H1 (cell line): ENCODE measurements at regions not wholly inside any gene's neighbourhood (a gene's known extent, or its start where the extent isn't known, plus 50 kb on each side); places are given as distances from the start of the nearest gene placed in this dataset.

Source experiments
- CTCF ChIA-PET: fragments of 300-600 bp; sonication (Branson Sonifier 250); formaldehyde crosslinking; loops from one replicate; lab custom pipeline; 2021; ENCODE audit not compliant: partially characterized antibody; lab: Charles Lee
- POLR2A ChIA-PET: fragments of 300-600 bp; sonication (Branson Sonifier 250); formaldehyde crosslinking; loops from one replicate; lab custom pipeline; 2021; ENCODE audit warnings: inconsistent platforms; ENCODE audit not compliant: partially characterized antibody; lab: Charles Lee
- DNase-seq, 2 experiments: peaks; one replicate each; pipeline versions ENCODE4 v3.0.0 to v3.0.0-alpha.2; 2010 to 2022; ENCODE audit warnings: low spot score in 2 of 2, low read depth in 1 of 2, mixed read lengths in 1 of 2
- FAIRE-seq: peaks from 2 replicates; lab custom pipeline; 2011; peaks lifted over from hg19 to GRCh38; lab: Jason Lieb, UNC
- H2AFZ ChIP-seq: 2 replicates; pipeline ENCODE4 v1.8.1; 2012; ENCODE audit warnings: low read length, inconsistent platforms
- H2AK5ac ChIP-seq: 2 replicates; pipeline ENCODE4 v1.6.1; 2013; ENCODE audit warnings: low read depth, low read length
- H2BK120ac ChIP-seq: replicated peaks from 2 replicates; pipeline ENCODE3; 2013; ENCODE audit warnings: low read depth, low read length, inconsistent platforms
- H2BK12ac ChIP-seq: 2 replicates; pipeline ENCODE4 v1.6.1; 2013; ENCODE audit warnings: low read depth, low read length
- H2BK15ac ChIP-seq: 2 replicates; pipeline ENCODE4 v1.6.1; 2013; ENCODE audit warnings: low read length
- H2BK20ac ChIP-seq: 2 replicates; pipeline ENCODE4 v1.6.1; 2013; ENCODE audit warnings: low read length
- H2BK5ac ChIP-seq: 2 replicates; pipeline ENCODE4 v1.6.1; 2013; ENCODE audit warnings: low read depth, low read length
- H3K14ac ChIP-seq: 2 replicates; pipeline ENCODE4 v1.6.1; 2013; ENCODE audit warnings: inconsistent platforms; ENCODE audit not compliant: insufficient read length
- H3K18ac ChIP-seq: 2 replicates; pipeline ENCODE4 v1.6.1; 2013; ENCODE audit warnings: low read length; ENCODE audit errors: extremely low read depth
- H3K23ac ChIP-seq: 2 replicates; pipeline ENCODE4 v1.6.1; 2013; ENCODE audit warnings: inconsistent platforms; ENCODE audit not compliant: insufficient read length
- H3K23me2 ChIP-seq: 2 replicates; pipeline ENCODE4 v1.6.1; 2013; ENCODE audit warnings: low read depth, low read length
- H3K27ac ChIP-seq: 2 replicates; pipeline ENCODE4 v1.6.1; 2011; ENCODE audit warnings: low read depth, low read length, inconsistent platforms
- H3K27me3 ChIP-seq, 4 experiments: replicated peaks in 1 of 4; 1 replicate in 1 of 4; 2 replicates in 3 of 4; pipeline versions ENCODE4 v1.6.1 to v1.8.1; 2011 to 2013; ENCODE audit warnings: low read length in 3 of 4, mild to moderate bottlenecking in 3 of 4, inconsistent platforms in 2 of 4, mixed read lengths in 2 of 4, moderate library complexity in 1 of 4; ENCODE audit not compliant: control insufficient read depth in 3 of 4, insufficient read depth in 3 of 4; ENCODE audit errors: extremely low read depth in 1 of 4
- H3K36me3 ChIP-seq, 4 experiments: 2 replicates each; pipeline versions ENCODE4 v1.6.1 to v1.8.1; 2011 to 2013; ENCODE audit warnings: mild to moderate bottlenecking in 4 of 4, low read length in 3 of 4, moderate library complexity in 2 of 4, control low read depth in 1 of 4, inconsistent platforms in 1 of 4; ENCODE audit not compliant: insufficient read depth in 4 of 4, control insufficient read depth in 2 of 4
- H3K4ac ChIP-seq: replicated peaks from 2 replicates; pipeline ENCODE3; 2013; ENCODE audit warnings: low read length, low read depth, mixed read lengths, inconsistent platforms; ENCODE audit not compliant: insufficient read length
- H3K4me1 ChIP-seq, 4 experiments: replicated peaks in 1 of 4; 1 replicate in 1 of 4; 2 replicates in 3 of 4; pipeline versions ENCODE4 v1.6.1 to v1.8.1; 2011 to 2013; ENCODE audit warnings: low read length in 3 of 4, inconsistent platforms in 2 of 4, mixed read lengths in 1 of 4; ENCODE audit not compliant: insufficient read depth in 4 of 4, control insufficient read depth in 3 of 4
- H3K4me2 ChIP-seq, 2 experiments: 2 replicates each; pipeline versions ENCODE4 v1.6.1 to v1.8.1; 2011 to 2013; ENCODE audit warnings: low read depth in 2 of 2, low read length in 2 of 2, control low read depth in 1 of 2, inconsistent platforms in 1 of 2, mild to moderate bottlenecking in 1 of 2; ENCODE audit not compliant: insufficient read depth in 1 of 2
- H3K4me3 ChIP-seq, 4 experiments: fragments of 200-600, 300-600 bp in 1 of 4; sonication (generic), shearing (Covaris generic), sonication (Bioruptor Twin) in 1 of 4; 2 replicates each; pipeline versions ENCODE4 v1.5.1 to v1.8.1; 2011 to 2016; ENCODE audit warnings: low read length in 4 of 4, low read depth in 3 of 4, control low read depth in 2 of 4, inconsistent platforms in 2 of 4, mild to moderate bottlenecking in 2 of 4, mixed read lengths in 1 of 4, moderate library complexity in 1 of 4; ENCODE audit not compliant: insufficient read depth in 2 of 4; ENCODE audit errors: extremely low read depth in 1 of 4
- H3K56ac ChIP-seq: replicated peaks from 2 replicates; pipeline ENCODE3; 2013; ENCODE audit warnings: low read depth, mild to moderate bottlenecking, mixed read lengths, low read length, inconsistent platforms; ENCODE audit not compliant: insufficient read length
- H3K79me1 ChIP-seq: 2 replicates; pipeline ENCODE4 v1.6.1; 2013; ENCODE audit warnings: low read depth, low read length, control low read depth
- H3K79me2 ChIP-seq, 2 experiments: 2 replicates each; pipeline versions ENCODE4 v1.6.1 to v1.8.1; 2012 to 2013; ENCODE audit warnings: low read length in 2 of 2, mild to moderate bottlenecking in 2 of 2, inconsistent platforms in 1 of 2; ENCODE audit not compliant: insufficient read depth in 2 of 2, control insufficient read depth in 1 of 2
- H3K9ac ChIP-seq, 4 experiments: replicated peaks in 1 of 4; 1 replicate in 1 of 4; 2 replicates in 3 of 4; pipeline versions ENCODE4 v1.6.1 to v1.8.1; 2011 to 2013; ENCODE audit warnings: low read depth in 3 of 4, low read length in 3 of 4, control low read depth in 2 of 4, mild to moderate bottlenecking in 2 of 4, moderate library complexity in 2 of 4, inconsistent platforms in 1 of 4; ENCODE audit errors: extremely low read depth in 1 of 4
- H3K9me3 ChIP-seq, 2 experiments: 2 replicates each; pipeline versions ENCODE4 v1.6.1 to v1.8.1; 2012 to 2013; ENCODE audit warnings: mild to moderate bottlenecking in 2 of 2, moderate library complexity in 2 of 2, control low read depth in 1 of 2, inconsistent platforms in 1 of 2, low read depth in 1 of 2, low read length in 1 of 2, mixed read lengths in 1 of 2; ENCODE audit not compliant: insufficient read depth in 2 of 2
- H4K20me1 ChIP-seq, 2 experiments: replicated peaks in 1 of 2; 2 replicates each; pipeline versions ENCODE3 to v1.8.1; 2011 to 2013; ENCODE audit warnings: inconsistent platforms in 2 of 2, low read length in 2 of 2, mild to moderate bottlenecking in 1 of 2; ENCODE audit not compliant: insufficient read depth in 2 of 2, control insufficient read depth in 1 of 2
- H4K5ac ChIP-seq: 2 replicates; pipeline ENCODE4 v1.6.1; 2013; ENCODE audit warnings: low read length, low read depth, mixed read lengths, inconsistent platforms; ENCODE audit not compliant: insufficient read length
- H4K8ac ChIP-seq: 2 replicates; pipeline ENCODE4 v1.8.0; 2013; ENCODE audit warnings: mild to moderate bottlenecking, moderate library complexity, low read length, inconsistent platforms; ENCODE audit not compliant: insufficient read depth; ENCODE audit errors: extremely low read depth
- H4K91ac ChIP-seq: replicated peaks from 2 replicates; pipeline ENCODE3; 2013; ENCODE audit warnings: low read length, mixed read lengths, inconsistent platforms; ENCODE audit not compliant: insufficient read length
- BCL11A ChIP-seq, 2 experiments: IDR thresholded peaks; one replicate each; pipeline ENCODE4 v1.6.1; 2011; ENCODE audit warnings: low read depth in 2 of 2, low read length in 2 of 2, mild to moderate bottlenecking in 2 of 2
- BRCA1 ChIP-seq: IDR thresholded peaks from 2 replicates; pipeline ENCODE4 v1.6.1; 2012; ENCODE audit warnings: low read depth, low read length, improper control_type of control experiment
- CEBPB ChIP-seq: IDR thresholded peaks from 2 replicates; pipeline ENCODE4 v1.6.1; 2012; ENCODE audit warnings: low read depth, low read length
- CHD2 ChIP-seq: IDR thresholded peaks from 2 replicates; pipeline ENCODE4 v1.6.1; 2012; ENCODE audit warnings: low read length, improper control_type of control experiment
- CTBP2 ChIP-seq: IDR thresholded peaks from 2 replicates; pipeline ENCODE4 v1.7.0; 2011; ENCODE audit warnings: borderline replicate concordance, mild to moderate bottlenecking, moderate library complexity, mixed read lengths, low read length; ENCODE audit not compliant: insufficient read depth, insufficient read length
- FOSL1 ChIP-seq: IDR thresholded peaks from 2 replicates; pipeline ENCODE4 v1.6.1; 2011; ENCODE audit warnings: mild to moderate bottlenecking, low read depth, low read length, moderate library complexity; ENCODE audit not compliant: insufficient read depth
- GABPA ChIP-seq: IDR thresholded peaks from 2 replicates; pipeline ENCODE4 v1.6.1; 2011; ENCODE audit warnings: mild to moderate bottlenecking, low read length, moderate library complexity, borderline replicate concordance; ENCODE audit not compliant: insufficient read depth
- GTF2F1 ChIP-seq: IDR thresholded peaks from 2 replicates; pipeline ENCODE4 v1.6.1; 2012; ENCODE audit warnings: low read depth, low read length, improper control_type of control experiment, borderline replicate concordance
- KDM4A ChIP-seq: IDR thresholded peaks from one replicate; pipeline ENCODE4 v1.7.1; 2012; ENCODE audit warnings: low read depth, mild to moderate bottlenecking, moderate library complexity, low read length, inconsistent platforms; ENCODE audit not compliant: severe bottlenecking
- KDM5A ChIP-seq: fragments of 200-600 bp; IDR thresholded peaks from 2 replicates; pipeline ENCODE4 v1.7.1; 2012; ENCODE audit warnings: mild to moderate bottlenecking, low read length, inconsistent platforms, mixed read lengths
- NRF1 ChIP-seq: IDR thresholded peaks from 2 replicates; pipeline ENCODE4 v1.6.1; 2011; ENCODE audit warnings: mild to moderate bottlenecking, low read depth, low read length, improper control_type of control experiment
- SIN3A ChIP-seq, 2 experiments: IDR thresholded peaks in 1 of 2; conservative IDR thresholded peaks in 1 of 2; 2 replicates each; pipeline ENCODE4 v1.6.1; 2011 to 2012; ENCODE audit warnings: low read length in 2 of 2, improper control_type of control experiment in 1 of 2, low read depth in 1 of 2, mild to moderate bottlenecking in 1 of 2
- TAF7 ChIP-seq: optimal IDR thresholded peaks from 2 replicates; pipeline ENCODE3; 2011; ENCODE audit warnings: low read depth, mild to moderate bottlenecking, inconsistent platforms, low read length, moderate library complexity, borderline replicate concordance
- WGBS, 2 experiments: shearing (Covaris generic) in 1 of 2; methylation state at CpG; one replicate each; pipeline versions ENCODE4 v1.1.6 to v1.1.7; 2013 to 2015; ENCODE audit warnings: low lambda C conversion rate in 2 of 2, mixed read lengths in 2 of 2, inconsistent platforms in 1 of 2, low coverage in 1 of 2, missing lambda C conversion rate in 1 of 2; ENCODE audit not compliant: insufficient replicate concordance in 2 of 2, insufficient coverage in 1 of 2, insufficient read length in 1 of 2; ENCODE audit errors: extremely low coverage in 1 of 2, missing lambda C conversion rate in 1 of 2; 5-methylcytosine and 5-hydroxymethylcytosine counted together

- Histone ChIP-seq H3K27me3 (no peaks in the 10 kb centered on the region), H3K4me3 (no peak overlapping the region), H3K79me1 (no peaks in the 10 kb centered on the region), H3K9me3 (peaks cover 15 to 17% of the 10 kb centered on the region in 2 experiments; a peak in 3 of 4 replicates), H3K23ac (no peak overlapping the region), H2AK5ac (no peak overlapping the region), H3K23me2 (no peaks in the 10 kb centered on the region), H4K5ac (no peak overlapping the region), H2AFZ (no peak overlapping the region), H3K36me3 (no peaks in the 10 kb centered on the region), H4K8ac (no peak overlapping the region), H4K91ac (no peak overlapping the region), H3K4ac (no peak overlapping the region), H4K20me1 (no peaks in the 10 kb centered on the region), H3K4me1 (no peaks in the 10 kb centered on the region), H3K9ac (no peak overlapping the region), H2BK15ac (no peak overlapping the region), H3K79me2 (no peaks in the 10 kb centered on the region), H3K27ac (no peak overlapping the region), H2BK20ac (no peak overlapping the region), H3K4me2 (no peak overlapping the region), H2BK5ac (no peak overlapping the region), H2BK12ac (no peak overlapping the region), H3K14ac (no peak overlapping the region), H2BK120ac (no peak overlapping the region), H3K56ac (no peak overlapping the region), H3K18ac (no peak overlapping the region)
- no peak for DNase-seq
- WGBS, 2 experiments, result 91% methylated on average over 2 of the region's 2 CpGs; no CpG with 5 or more reads in 1 of the 2 experiments
- POLR2A ChIA-PET, result no interaction called here
- TF ChIP-seq FOSL1, result no peak
- TF ChIP-seq KDM5A, result no peak
- no peak for TF ChIP-seq GTF2F1
- TF ChIP-seq SIN3A (conservative IDR thresholded peaks at IDR 0.05 in 1 of 2, IDR thresholded peaks at IDR 0.05 in 1 of 2; ENCODE audit: low read depth in 1 of 2, low read length in 2 of 2), result no peak
- TF ChIP-seq BCL11A (IDR thresholded peaks at IDR 0.05; ENCODE audit: low read depth in 2 of 2, low read length in 2 of 2), result no peak
- TF ChIP-seq CHD2, result no peak
- no peak for TF ChIP-seq TAF7
- TF ChIP-seq CEBPB, result no peak
- no peak for TF ChIP-seq GABPA
- no peak for TF ChIP-seq NRF1
- TF ChIP-seq CTBP2, result no peak
- TF ChIP-seq KDM4A, result no peak
- TF ChIP-seq BRCA1, result no peak
- CTCF ChIA-PET, result no interaction called here
- FAIRE-seq, result no peak
These were observed 122.1 kb upstream of the FBXL17 start for GRCh38 chr5:108503986-108504385.
